ENCODE measurements at regions not wholly inside any gene's neighbourhood (a gene's known extent, or its start where the extent isn't known, plus 50 kb on each side); places are given as distances from the start of the nearest gene placed in this dataset.

- TF ChIP-seq, protein P1, sequence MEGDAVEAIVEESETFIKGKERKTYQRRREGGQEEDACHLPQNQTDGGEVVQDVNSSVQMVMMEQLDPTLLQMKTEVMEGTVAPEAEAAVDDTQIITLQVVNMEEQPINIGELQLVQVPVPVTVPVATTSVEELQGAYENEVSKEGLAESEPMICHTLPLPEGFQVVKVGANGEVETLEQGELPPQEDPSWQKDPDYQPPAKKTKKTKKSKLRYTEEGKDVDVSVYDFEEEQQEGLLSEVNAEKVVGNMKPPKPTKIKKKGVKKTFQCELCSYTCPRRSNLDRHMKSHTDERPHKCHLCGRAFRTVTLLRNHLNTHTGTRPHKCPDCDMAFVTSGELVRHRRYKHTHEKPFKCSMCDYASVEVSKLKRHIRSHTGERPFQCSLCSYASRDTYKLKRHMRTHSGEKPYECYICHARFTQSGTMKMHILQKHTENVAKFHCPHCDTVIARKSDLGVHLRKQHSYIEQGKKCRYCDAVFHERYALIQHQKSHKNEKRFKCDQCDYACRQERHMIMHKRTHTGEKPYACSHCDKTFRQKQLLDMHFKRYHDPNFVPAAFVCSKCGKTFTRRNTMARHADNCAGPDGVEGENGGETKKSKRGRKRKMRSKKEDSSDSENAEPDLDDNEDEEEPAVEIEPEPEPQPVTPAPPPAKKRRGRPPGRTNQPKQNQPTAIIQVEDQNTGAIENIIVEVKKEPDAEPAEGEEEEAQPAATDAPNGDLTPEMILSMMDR (IDR thresholded peaks at IDR 0.05; ENCODE audit: borderline replicate concordance), result no peak
- intact Hi-C loops (cut with micrococcal nuclease), result no loop called here
- Histone ChIP-seq H3K9me3 (replicated peaks) (no peaks in the 10 kb centered on the region), H3K4me3 (no peak overlapping the region), H3K27me3 (ENCODE audit: low read depth) (no peaks in the 10 kb centered on the region), H3K27ac (replicated peaks) (no peak overlapping the region), H3K4me1 (no peaks in the 10 kb centered on the region), H3K36me3 (no peaks in the 10 kb centered on the region)
- DNase-seq, result no peak
Measured at GRCh38 chr15:95520511-95520910, 810.0 kb upstream of the NR2F2 start.

DNA sequence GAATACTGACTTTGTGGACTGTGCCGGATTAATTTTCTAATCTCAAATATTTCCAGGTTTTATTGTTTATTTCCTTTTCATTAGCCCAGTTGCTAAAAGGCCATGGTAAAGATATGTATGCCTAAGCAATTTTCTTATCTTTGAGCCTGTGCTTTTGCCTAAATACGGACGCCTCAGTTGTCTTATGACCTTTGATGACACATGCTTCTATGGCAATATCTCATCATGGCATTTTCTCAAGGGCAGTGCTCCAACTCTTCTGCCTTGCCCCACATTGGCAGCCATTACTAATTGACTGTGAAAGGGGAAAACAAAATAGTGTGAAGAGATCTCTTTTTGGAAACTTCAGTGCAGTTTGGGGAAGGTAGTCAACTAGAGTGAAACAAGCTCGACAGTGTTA is 809.6 kb upstream of the NR2F2 start:
- intact Hi-C loops (cut with micrococcal nuclease), result no loop called here
- H3K36me3 ChIP-seq, result no peaks in the 10 kb centered on the region
- no peak for DNase-seq
- no peak overlapping the region for H3K27ac ChIP-seq (replicated peaks)
- no peaks in the 10 kb centered on the region for H3K9me3 ChIP-seq (replicated peaks)
- H3K27me3 ChIP-seq (ENCODE audit: low read depth), result no peaks in the 10 kb centered on the region
- no peaks in the 10 kb centered on the region for H3K4me1 ChIP-seq
- TF ChIP-seq, protein P1 (IDR thresholded peaks at IDR 0.05; ENCODE audit: borderline replicate concordance), result no peak
- no peak overlapping the region for H3K4me3 ChIP-seq

- no peak overlapping the region for H3K4me3 ChIP-seq
- H3K36me3 ChIP-seq, result no peaks in the 10 kb centered on the region
- intact Hi-C loops (cut with micrococcal nuclease), result no loop called here
- H3K4me1 ChIP-seq, result no peaks in the 10 kb centered on the region
- no peak for DNase-seq
- TF ChIP-seq, protein P1 (IDR thresholded peaks at IDR 0.05; ENCODE audit: borderline replicate concordance), result no peak
- H3K9me3 ChIP-seq (replicated peaks), result no peaks in the 10 kb centered on the region
- no peaks in the 10 kb centered on the region for H3K27me3 ChIP-seq (ENCODE audit: low read depth)
- no peak overlapping the region for H3K27ac ChIP-seq (replicated peaks)
Measured at GRCh38 chr15:95522533-95522932, 808.0 kb upstream of the NR2F2 start.

DNA sequence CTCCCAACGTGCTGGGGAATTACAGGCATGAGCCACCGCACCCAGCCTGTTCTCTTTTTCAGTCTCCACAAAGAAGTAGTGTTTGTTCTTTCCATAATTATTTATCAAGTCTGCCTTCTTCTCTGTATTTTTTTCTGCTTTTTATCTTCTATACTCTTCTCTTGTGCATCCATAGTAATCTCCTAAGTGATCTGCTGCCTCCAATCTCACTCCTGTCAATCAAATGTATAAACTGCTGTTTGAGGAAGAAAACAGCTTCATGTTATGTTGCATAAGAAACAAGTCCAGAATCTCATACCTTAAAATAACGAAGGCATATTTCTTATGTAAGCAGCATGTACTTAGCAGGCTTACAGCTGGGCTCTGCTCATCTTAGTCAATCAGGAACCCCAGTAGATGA is 801.6 kb upstream of the NR2F2 start:
- H3K27ac ChIP-seq (replicated peaks), result no peak overlapping the region
- H3K27me3 ChIP-seq (ENCODE audit: low read depth), result no peaks in the 10 kb centered on the region
- H3K4me1 ChIP-seq, result no peaks in the 10 kb centered on the region
- no peaks in the 10 kb centered on the region for H3K9me3 ChIP-seq (replicated peaks)
- intact Hi-C loops (cut with micrococcal nuclease), result no loop called here
- TF ChIP-seq, protein P1 (IDR thresholded peaks at IDR 0.05; ENCODE audit: borderline replicate concordance), result no peak
- H3K36me3 ChIP-seq, result no peaks in the 10 kb centered on the region
- no peak overlapping the region for H3K4me3 ChIP-seq
- no peak for DNase-seq

GRCh38 chr15:95536638-95537037 is 793.9 kb upstream of the NR2F2 start:
- no peaks in the 10 kb centered on the region for H3K36me3 ChIP-seq
- no peaks in the 10 kb centered on the region for H3K27me3 ChIP-seq (ENCODE audit: low read depth)
- no peak for DNase-seq
- no peaks in the 10 kb centered on the region for H3K4me1 ChIP-seq
- H3K4me3 ChIP-seq, result no peak overlapping the region
- intact Hi-C loops (cut with micrococcal nuclease), result no loop called here
- H3K27ac ChIP-seq (replicated peaks), result no peak overlapping the region
- TF ChIP-seq, protein P1 (IDR thresholded peaks at IDR 0.05; ENCODE audit: borderline replicate concordance), result no peak
- H3K9me3 ChIP-seq (replicated peaks), result no peaks in the 10 kb centered on the region

DNA sequence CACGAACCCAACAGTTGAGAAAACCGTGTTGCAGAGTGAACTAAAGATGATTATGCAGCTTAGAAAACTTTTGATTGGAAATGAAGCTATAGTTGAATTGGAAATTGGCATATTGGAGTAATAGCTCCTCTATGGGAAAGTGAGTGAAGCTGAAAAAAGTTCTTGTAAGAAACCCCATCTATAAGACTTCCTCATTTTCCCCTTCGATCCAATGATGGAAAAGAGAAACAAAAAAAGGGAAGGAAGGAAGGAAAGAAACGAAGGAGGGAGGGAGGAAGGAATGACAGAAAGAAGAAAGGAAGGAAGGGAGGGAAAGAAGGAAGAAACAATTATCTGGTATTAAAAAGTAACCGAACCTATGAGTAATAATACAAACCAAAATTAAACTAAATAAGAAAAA is 791.8 kb upstream of the NR2F2 start:
- TF ChIP-seq, protein P1 (IDR thresholded peaks at IDR 0.05; ENCODE audit: borderline replicate concordance), result no peak
- no peaks in the 10 kb centered on the region for H3K36me3 ChIP-seq
- H3K4me3 ChIP-seq, result no peak overlapping the region
- intact Hi-C loops (cut with micrococcal nuclease), result no loop called here
- no peaks in the 10 kb centered on the region for H3K9me3 ChIP-seq (replicated peaks)
- no peak for DNase-seq
- no peak overlapping the region for H3K27ac ChIP-seq (replicated peaks)
- no peaks in the 10 kb centered on the region for H3K4me1 ChIP-seq
- no peaks in the 10 kb centered on the region for H3K27me3 ChIP-seq (ENCODE audit: low read depth)

Measured in left ventricle myocardium inferior (tissue), 1 donor.